ENCODE measurements at regions not wholly inside any gene's neighbourhood (a gene's known extent, or its start where the extent isn't known, plus 50 kb on each side); places are given as distances from the start of the nearest gene placed in this dataset.

GRCh38 chr18:59760212-59760611 lies 63.0 kb upstream of the CCBE1 start:
- Histone ChIP-seq H2AFZ (ENCODE audit: low read depth) (no peak overlapping the region), H3K27ac (ENCODE audit: low read depth in 2 of 2, low read length in 1 of 2) (no peak overlapping the region), H3K9me2 (no peaks in the 10 kb centered on the region), H4K20me1 (ENCODE audit: insufficient read depth) (no peaks in the 10 kb centered on the region), H3K79me2 (ENCODE audit: insufficient read depth) (no peaks in the 10 kb centered on the region), H3K9ac (no peak overlapping the region), H3K36me3 (replicated peaks in 1 of 2; ENCODE audit: control insufficient read depth in 1 of 2, insufficient read depth in 2 of 2, low read length in 1 of 2) (no peaks in the 10 kb centered on the region), H3K9me3 (no peaks in the 10 kb centered on the region), H3K4me3 (ENCODE audit: low read depth in 2 of 2, low read length in 1 of 2) (no peak overlapping the region), H3F3A (replicated peaks; ENCODE audit: insufficient read depth) (no peaks in the 10 kb centered on the region), H3K4me1 (ENCODE audit: control insufficient read depth in 1 of 2, insufficient read depth in 2 of 2, low read depth in 1 of 2, low read length in 1 of 2) (no peaks in the 10 kb centered on the region; a peak in 1 of 4 replicates), H3K27me3 (ENCODE audit: insufficient read depth) (no peaks in the 10 kb centered on the region), H3K4me2 (no peak overlapping the region)
- POLR2A ChIA-PET: no interaction called here
- CTCF ChIA-PET: no interaction called here
- DNase-seq: no peak
- TF ChIP-seq RCOR1 (IDR thresholded peaks at IDR 0.05; ENCODE audit: low read length) (no peak), IRF3 (IDR thresholded peaks at IDR 0.05; ENCODE audit: low read depth, low read length) (no peak), RFX5 (IDR thresholded peaks at IDR 0.05; ENCODE audit: low read length) (no peak), PBX3 (IDR thresholded peaks at IDR 0.05) (no peak), NFIC (IDR thresholded peaks at IDR 0.05; ENCODE audit: borderline replicate concordance) (no peak), TEAD4 (IDR thresholded peaks at IDR 0.05; ENCODE audit: borderline replicate concordance, insufficient read depth) (no peak), CTCF (IDR thresholded peaks at IDR 0.05) (no peak), FOXM1 (IDR thresholded peaks at IDR 0.05; ENCODE audit: low read depth) (no peak), ZBTB33 (IDR thresholded peaks at IDR 0.05; ENCODE audit: borderline replicate concordance, low read depth) (no peak), JUND (IDR thresholded peaks at IDR 0.05) (no peak), EP300 (IDR thresholded peaks at IDR 0.05; ENCODE audit: borderline replicate concordance in 1 of 2, low read depth in 1 of 2, low read length in 1 of 2) (no peak), USF1 (IDR thresholded peaks at IDR 0.05; ENCODE audit: borderline replicate concordance, low read depth) (no peak), MXI1 (IDR thresholded peaks at IDR 0.05; ENCODE audit: low read depth, low read length) (no peak)
- WGBS (ENCODE audit: low lambda C conversion rate): 100% methylated on average over 3 of the region's 4 CpGs
